ENCODE measurements at regions not wholly inside any gene's neighbourhood (a gene's known extent, or its start where the extent isn't known, plus 50 kb on each side); places are given as distances from the start of the nearest gene placed in this dataset.

- Histone ChIP-seq H3K79me2 (ENCODE audit: insufficient read depth, low read length) (no peaks in the 10 kb centered on the region), H3K4me2 (ENCODE audit: low read length) (no peak overlapping the region), H3K4me3 (ENCODE audit: low read depth, low read length, poor library complexity, severe bottlenecking) (no peak overlapping the region), H3K27me3 (ENCODE audit: insufficient read depth, low read length) (no peaks in the 10 kb centered on the region), H3F3A (ENCODE audit: insufficient read depth, low read length) (no peaks in the 10 kb centered on the region), H2AFZ (ENCODE audit: low read length) (no peak overlapping the region), H3K27ac (ENCODE audit: low read depth, low read length, poor library complexity, severe bottlenecking) (no peak overlapping the region), H3K9ac (ENCODE audit: low read length) (no peak overlapping the region), H3K9me2 (ENCODE audit: low read depth, low read length) (no peaks in the 10 kb centered on the region), H3K4me1 (ENCODE audit: insufficient read depth, low read length, severe bottlenecking) (no peaks in the 10 kb centered on the region), H3K9me3 (ENCODE audit: low read length) (no peaks in the 10 kb centered on the region), H3K36me3 (ENCODE audit: insufficient read depth, low read length) (no peaks in the 10 kb centered on the region), H4K20me1 (ENCODE audit: insufficient read depth, low read length) (no peaks in the 10 kb centered on the region)
- TF ChIP-seq EZH2 (IDR thresholded peaks at IDR 0.05; ENCODE audit: borderline replicate concordance, low read length) (no peak), CTCF (IDR thresholded peaks at IDR 0.05; ENCODE audit: low read length) (no peak)
Measured at GRCh38 chr10:108582387-108582786, 1340.9 kb downstream of the XPNPEP1 start.

GRCh38 chr10:108578258-108578657 is 1345.1 kb downstream of the XPNPEP1 start:
- Histone ChIP-seq H3K79me2 (ENCODE audit: insufficient read depth, low read length) (no peaks in the 10 kb centered on the region), H3K9me2 (ENCODE audit: low read depth, low read length) (no peaks in the 10 kb centered on the region), H2AFZ (ENCODE audit: low read length) (no peak overlapping the region), H3K9ac (ENCODE audit: low read length) (no peak overlapping the region), H3K27ac (ENCODE audit: low read depth, low read length, poor library complexity, severe bottlenecking) (no peak overlapping the region), H3K27me3 (ENCODE audit: insufficient read depth, low read length) (no peaks in the 10 kb centered on the region), H3K4me1 (ENCODE audit: insufficient read depth, low read length, severe bottlenecking) (no peaks in the 10 kb centered on the region), H3K9me3 (ENCODE audit: low read length) (no peaks in the 10 kb centered on the region), H3K36me3 (ENCODE audit: insufficient read depth, low read length) (no peaks in the 10 kb centered on the region), H4K20me1 (ENCODE audit: insufficient read depth, low read length) (no peaks in the 10 kb centered on the region), H3F3A (ENCODE audit: insufficient read depth, low read length) (no peaks in the 10 kb centered on the region), H3K4me3 (ENCODE audit: low read depth, low read length, poor library complexity, severe bottlenecking) (no peak overlapping the region), H3K4me2 (ENCODE audit: low read length) (no peak overlapping the region)
- TF ChIP-seq EZH2 (IDR thresholded peaks at IDR 0.05; ENCODE audit: borderline replicate concordance, low read length): no peak
- no peak for TF ChIP-seq CTCF (IDR thresholded peaks at IDR 0.05; ENCODE audit: low read length)

GRCh38 chr10:108574233-108574632 is 1349.1 kb downstream of the XPNPEP1 start:
- Histone ChIP-seq H3K27ac (ENCODE audit: low read depth, low read length, poor library complexity, severe bottlenecking) (no peak overlapping the region), H2AFZ (ENCODE audit: low read length) (no peak overlapping the region), H3F3A (ENCODE audit: insufficient read depth, low read length) (no peaks in the 10 kb centered on the region), H3K9ac (ENCODE audit: low read length) (no peak overlapping the region), H3K36me3 (ENCODE audit: insufficient read depth, low read length) (no peaks in the 10 kb centered on the region), H3K4me2 (ENCODE audit: low read length) (no peak overlapping the region), H4K20me1 (ENCODE audit: insufficient read depth, low read length) (no peaks in the 10 kb centered on the region), H3K4me3 (ENCODE audit: low read depth, low read length, poor library complexity, severe bottlenecking) (no peak overlapping the region), H3K9me2 (ENCODE audit: low read depth, low read length) (no peaks in the 10 kb centered on the region), H3K79me2 (ENCODE audit: insufficient read depth, low read length) (no peaks in the 10 kb centered on the region), H3K9me3 (ENCODE audit: low read length) (no peaks in the 10 kb centered on the region), H3K27me3 (ENCODE audit: insufficient read depth, low read length) (no peaks in the 10 kb centered on the region), H3K4me1 (ENCODE audit: insufficient read depth, low read length, severe bottlenecking) (no peaks in the 10 kb centered on the region)
- TF ChIP-seq CTCF (IDR thresholded peaks at IDR 0.05; ENCODE audit: low read length) (no peak), EZH2 (IDR thresholded peaks at IDR 0.05; ENCODE audit: borderline replicate concordance, low read length) (no peak)

Measured in OCI-LY1 (cell line).